GM12892 (cell line): ENCODE measurements at regions not wholly inside any gene's neighbourhood (a gene's known extent, or its start where the extent isn't known, plus 50 kb on each side); places are given as distances from the start of the nearest gene placed in this dataset.

ENCODE experiments used
- POLR2A ChIP-seq: IDR thresholded peaks from 2 replicates; pipeline ENCODE4 v1.6.1; 2011; ENCODE audit warnings: low read depth, low read length, control low read depth
- TAF1 ChIP-seq: IDR thresholded peaks from 2 replicates; pipeline ENCODE4 v1.6.1; 2011; ENCODE audit warnings: low read depth, mild to moderate bottlenecking, control low read depth, low read length, borderline replicate concordance

- TF ChIP-seq POLR2A, result no peak
- no peak for TF ChIP-seq TAF1
Measured at GRCh38 chr12:123059500-123059899, 79.0 kb downstream of the ARL6IP4 start.
